ENCODE measurements at regions not wholly inside any gene's neighbourhood (a gene's known extent, or its start where the extent isn't known, plus 50 kb on each side); places are given as distances from the start of the nearest gene placed in this dataset.

GRCh38 chr9:80157561-80157983 lies 585.8 kb downstream of the TLE4 start:
- TF ChIP-seq CTCF (IDR thresholded peaks at IDR 0.05) (no peak), REST (IDR thresholded peaks at IDR 0.05; ENCODE audit: insufficient read depth in 1 of 2, low read depth in 2 of 2, low read length in 1 of 2) (no peak), SIN3A (IDR thresholded peaks at IDR 0.05; ENCODE audit: borderline replicate concordance, insufficient read depth, low read depth, low read length) (no peak), POLR2AphosphoS5 (IDR thresholded peaks at IDR 0.05; ENCODE audit: low read depth, low read length) (no peak)

Measured in Panc1 (cell line).